ENCODE measurements at regions not wholly inside any gene's neighbourhood (a gene's known extent, or its start where the extent isn't known, plus 50 kb on each side); places are given as distances from the start of the nearest gene placed in this dataset.

GRCh38 chr4:111537871-111538270, 607.4 kb upstream of the FAM241A start:
- DNase-seq (ENCODE audit: extremely low read depth in 1 of 2, low read depth in 1 of 2) = no peak

- DNase-seq (ENCODE audit: extremely low read depth in 1 of 2, low read depth in 1 of 2) = no peak
Measured at GRCh38 chr4:111540671-111541070, 604.6 kb upstream of the FAM241A start.

- DNase-seq (ENCODE audit: extremely low read depth in 1 of 2, low read depth in 1 of 2) = no peak
Measured at GRCh38 chr4:111542056-111542455, 603.2 kb upstream of the FAM241A start.

GRCh38 chr4:111546881-111547280, 598.4 kb upstream of the FAM241A start:
- no peak for DNase-seq (ENCODE audit: extremely low read depth in 1 of 2, low read depth in 1 of 2)

GRCh38 chr4:111556141-111556781, 589.0 kb upstream of the FAM241A start:
- DNase-seq (ENCODE audit: extremely low read depth in 1 of 2, low read depth in 1 of 2) = no peak

- no peak for DNase-seq (ENCODE audit: extremely low read depth in 1 of 2, low read depth in 1 of 2)
Measured at GRCh38 chr4:111556851-111557250, 588.4 kb upstream of the FAM241A start.

- no peak for DNase-seq (ENCODE audit: extremely low read depth in 1 of 2, low read depth in 1 of 2)
Measured at GRCh38 chr4:111562826-111563225, 582.4 kb upstream of the FAM241A start.

GRCh38 chr4:111572470-111572869, 572.8 kb upstream of the FAM241A start:
- DNase-seq (ENCODE audit: extremely low read depth in 1 of 2, low read depth in 1 of 2) = no peak

- no peak for DNase-seq (ENCODE audit: extremely low read depth in 1 of 2, low read depth in 1 of 2)
Measured at GRCh38 chr4:111573386-111573785, 571.9 kb upstream of the FAM241A start.

GRCh38 chr4:111579767-111580166, 565.5 kb upstream of the FAM241A start:
- no peak for DNase-seq (ENCODE audit: extremely low read depth in 1 of 2, low read depth in 1 of 2)

GRCh38 chr4:111595456-111595855, 549.8 kb upstream of the FAM241A start:
- no peak for DNase-seq (ENCODE audit: extremely low read depth in 1 of 2, low read depth in 1 of 2)

GRCh38 chr4:111596491-111596890, 548.8 kb upstream of the FAM241A start:
- DNase-seq (ENCODE audit: extremely low read depth in 1 of 2, low read depth in 1 of 2) = no peak

- DNase-seq (ENCODE audit: extremely low read depth in 1 of 2, low read depth in 1 of 2) = no peak
Measured at GRCh38 chr4:111601671-111602070, 543.6 kb upstream of the FAM241A start.

- DNase-seq (ENCODE audit: extremely low read depth in 1 of 2, low read depth in 1 of 2) = no peak
Measured at GRCh38 chr4:111602848-111603247, 542.4 kb upstream of the FAM241A start.

- DNase-seq (ENCODE audit: extremely low read depth in 1 of 2, low read depth in 1 of 2) = no peak
Measured at GRCh38 chr4:111605111-111605510, 540.1 kb upstream of the FAM241A start.

GRCh38 chr4:111610681-111611080, 534.6 kb upstream of the FAM241A start:
- no peak for DNase-seq (ENCODE audit: extremely low read depth in 1 of 2, low read depth in 1 of 2)

- no peak for DNase-seq (ENCODE audit: extremely low read depth in 1 of 2, low read depth in 1 of 2)
Measured at GRCh38 chr4:111618908-111619307, 526.3 kb upstream of the FAM241A start.

- DNase-seq (ENCODE audit: extremely low read depth in 1 of 2, low read depth in 1 of 2) = no peak
Measured at GRCh38 chr4:111628437-111628836, 516.8 kb upstream of the FAM241A start.

GRCh38 chr4:111630705-111631104, 514.5 kb upstream of the FAM241A start:
- no peak for DNase-seq (ENCODE audit: extremely low read depth in 1 of 2, low read depth in 1 of 2)

GRCh38 chr4:111631215-111631999, 513.8 kb upstream of the FAM241A start:
- no peak for DNase-seq (ENCODE audit: extremely low read depth in 1 of 2, low read depth in 1 of 2)

GRCh38 chr4:111632641-111633151, 512.6 kb upstream of the FAM241A start:
- DNase-seq (ENCODE audit: extremely low read depth in 1 of 2, low read depth in 1 of 2) = no peak

GRCh38 chr4:111633663-111634266, 511.5 kb upstream of the FAM241A start:
- DNase-seq (ENCODE audit: extremely low read depth in 1 of 2, low read depth in 1 of 2) = no peak

All from stimulated activated CD8-positive, alpha-beta memory T cell treated with anti-CD3 and anti-CD28 coated beads, Interleukin-7, amount 100 ng/mL, for 48 hours (primary cell).